HL-60 (cell line): ENCODE measurements at regions not wholly inside any gene's neighbourhood (a gene's known extent, or its start where the extent isn't known, plus 50 kb on each side); places are given as distances from the start of the nearest gene placed in this dataset.
A peak's percentile ranks its signal among the peaks of the same experiment; 100 is the strongest.

Experiments used
- DNase-seq, 2 experiments: peaks; one replicate each; pipeline ENCODE4 v3.0.0-alpha.2; 2010 to 2020; ENCODE audit warnings: low read depth in 1 of 2, low spot score in 1 of 2
- H3K27ac ChIP-seq: fragments of 250-450 bp; sonication (Bioruptor Pico); replicated peaks from 2 replicates; pipeline ENCODE4 v1.5.1; 2020; ENCODE audit warnings: mild to moderate bottlenecking, moderate library complexity
- H3K27me3 ChIP-seq: fragments of 250-450 bp; sonication (Bioruptor Pico); 2 replicates; pipeline ENCODE4 v1.5.1; 2021; ENCODE audit warnings: mild to moderate bottlenecking, moderate library complexity; ENCODE audit not compliant: insufficient read depth, poor library complexity, severe bottlenecking
- H3K4me3 ChIP-seq: replicated peaks from 2 replicates; pipeline ENCODE4 v1.5.1; 2011; ENCODE audit warnings: mild to moderate bottlenecking, control low read depth, low read length; ENCODE audit not compliant: insufficient read depth
- GABPA ChIP-seq: IDR thresholded peaks from 2 replicates; pipeline ENCODE4 v1.6.1; 2012; ENCODE audit warnings: low read depth
- POLR2AphosphoS5 ChIP-seq: IDR thresholded peaks from 2 replicates; pipeline ENCODE4 v1.6.1; 2012; ENCODE audit warnings: low read depth
- SPI1 ChIP-seq: IDR thresholded peaks from 2 replicates; pipeline ENCODE4 v1.6.1; 2012; ENCODE audit warnings: low read depth, mild to moderate bottlenecking, borderline replicate concordance
- TF ChIP-seq, protein P1 (sequence below): IDR thresholded peaks from one replicate; pipeline ENCODE4 v1.5.1; 2011; ENCODE audit warnings: low read length, control low read depth, inconsistent platforms; ENCODE audit not compliant: insufficient read depth
- TF ChIP-seq, protein P2 (sequence below): IDR thresholded peaks from 2 replicates; pipeline ENCODE4 v1.6.1; 2012; ENCODE audit warnings: low read depth; ENCODE audit not compliant: insufficient replicate concordance

DNA sequence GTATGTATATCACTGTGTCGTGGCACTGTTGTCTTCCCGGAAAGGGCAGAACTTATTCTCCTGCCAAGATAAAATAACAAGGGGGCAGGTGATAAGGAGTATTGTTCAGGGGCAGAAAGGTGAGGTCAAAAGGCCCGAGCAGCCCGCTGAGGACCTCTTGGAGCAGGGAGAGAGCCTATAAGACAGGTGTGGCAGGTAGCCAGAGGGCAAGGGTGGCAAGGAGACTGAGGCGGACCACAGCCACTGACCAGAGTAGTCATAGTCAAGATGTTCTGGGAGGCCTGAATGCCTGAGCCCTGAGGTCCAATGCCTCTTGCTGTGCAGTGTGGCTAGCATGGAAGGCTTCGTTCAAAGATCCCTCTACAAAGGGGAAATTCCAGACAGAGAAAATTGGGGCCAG lies 172.3 kb upstream of the CHRNA7 start:
- DNase-seq: no peak
- TF ChIP-seq, protein P1, sequence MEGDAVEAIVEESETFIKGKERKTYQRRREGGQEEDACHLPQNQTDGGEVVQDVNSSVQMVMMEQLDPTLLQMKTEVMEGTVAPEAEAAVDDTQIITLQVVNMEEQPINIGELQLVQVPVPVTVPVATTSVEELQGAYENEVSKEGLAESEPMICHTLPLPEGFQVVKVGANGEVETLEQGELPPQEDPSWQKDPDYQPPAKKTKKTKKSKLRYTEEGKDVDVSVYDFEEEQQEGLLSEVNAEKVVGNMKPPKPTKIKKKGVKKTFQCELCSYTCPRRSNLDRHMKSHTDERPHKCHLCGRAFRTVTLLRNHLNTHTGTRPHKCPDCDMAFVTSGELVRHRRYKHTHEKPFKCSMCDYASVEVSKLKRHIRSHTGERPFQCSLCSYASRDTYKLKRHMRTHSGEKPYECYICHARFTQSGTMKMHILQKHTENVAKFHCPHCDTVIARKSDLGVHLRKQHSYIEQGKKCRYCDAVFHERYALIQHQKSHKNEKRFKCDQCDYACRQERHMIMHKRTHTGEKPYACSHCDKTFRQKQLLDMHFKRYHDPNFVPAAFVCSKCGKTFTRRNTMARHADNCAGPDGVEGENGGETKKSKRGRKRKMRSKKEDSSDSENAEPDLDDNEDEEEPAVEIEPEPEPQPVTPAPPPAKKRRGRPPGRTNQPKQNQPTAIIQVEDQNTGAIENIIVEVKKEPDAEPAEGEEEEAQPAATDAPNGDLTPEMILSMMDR: no peak
- TF ChIP-seq, protein P2, sequence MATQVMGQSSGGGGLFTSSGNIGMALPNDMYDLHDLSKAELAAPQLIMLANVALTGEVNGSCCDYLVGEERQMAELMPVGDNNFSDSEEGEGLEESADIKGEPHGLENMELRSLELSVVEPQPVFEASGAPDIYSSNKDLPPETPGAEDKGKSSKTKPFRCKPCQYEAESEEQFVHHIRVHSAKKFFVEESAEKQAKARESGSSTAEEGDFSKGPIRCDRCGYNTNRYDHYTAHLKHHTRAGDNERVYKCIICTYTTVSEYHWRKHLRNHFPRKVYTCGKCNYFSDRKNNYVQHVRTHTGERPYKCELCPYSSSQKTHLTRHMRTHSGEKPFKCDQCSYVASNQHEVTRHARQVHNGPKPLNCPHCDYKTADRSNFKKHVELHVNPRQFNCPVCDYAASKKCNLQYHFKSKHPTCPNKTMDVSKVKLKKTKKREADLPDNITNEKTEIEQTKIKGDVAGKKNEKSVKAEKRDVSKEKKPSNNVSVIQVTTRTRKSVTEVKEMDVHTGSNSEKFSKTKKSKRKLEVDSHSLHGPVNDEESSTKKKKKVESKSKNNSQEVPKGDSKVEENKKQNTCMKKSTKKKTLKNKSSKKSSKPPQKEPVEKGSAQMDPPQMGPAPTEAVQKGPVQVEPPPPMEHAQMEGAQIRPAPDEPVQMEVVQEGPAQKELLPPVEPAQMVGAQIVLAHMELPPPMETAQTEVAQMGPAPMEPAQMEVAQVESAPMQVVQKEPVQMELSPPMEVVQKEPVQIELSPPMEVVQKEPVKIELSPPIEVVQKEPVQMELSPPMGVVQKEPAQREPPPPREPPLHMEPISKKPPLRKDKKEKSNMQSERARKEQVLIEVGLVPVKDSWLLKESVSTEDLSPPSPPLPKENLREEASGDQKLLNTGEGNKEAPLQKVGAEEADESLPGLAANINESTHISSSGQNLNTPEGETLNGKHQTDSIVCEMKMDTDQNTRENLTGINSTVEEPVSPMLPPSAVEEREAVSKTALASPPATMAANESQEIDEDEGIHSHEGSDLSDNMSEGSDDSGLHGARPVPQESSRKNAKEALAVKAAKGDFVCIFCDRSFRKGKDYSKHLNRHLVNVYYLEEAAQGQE: no peak
- no peak for TF ChIP-seq SPI1
- TF ChIP-seq GABPA: no peak
- no peak for TF ChIP-seq POLR2AphosphoS5
- Histone ChIP-seq H3K4me3 (no peak overlapping the region), H3K27me3 (no peaks in the 10 kb centered on the region), H3K27ac (no peak overlapping the region)

DNA sequence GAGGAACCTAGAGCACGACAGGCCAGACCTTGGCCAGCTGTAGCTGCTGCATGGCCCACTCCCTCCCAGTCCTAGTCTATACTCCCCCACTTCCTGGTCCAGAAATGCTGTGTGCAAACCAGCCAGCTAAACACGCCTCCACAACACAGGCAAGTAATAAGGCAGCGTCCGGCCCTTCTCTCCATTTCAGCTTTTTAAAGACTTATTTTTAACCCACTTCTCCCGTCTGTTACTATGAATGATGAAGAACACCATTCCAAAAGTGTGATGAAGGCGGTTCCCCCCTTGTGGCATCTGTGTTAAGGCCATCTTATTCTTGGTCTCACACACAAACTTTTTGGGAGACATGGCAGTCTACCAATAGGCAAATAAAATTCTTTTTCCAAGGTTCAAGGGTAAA lies 164.1 kb upstream of the CHRNA7 start:
- no peak for DNase-seq
- H3K27ac ChIP-seq: no peak overlapping the region
- peaks cover 8% of the 10 kb centered on the region for H3K27me3 ChIP-seq
- no peak overlapping the region for H3K4me3 ChIP-seq
- TF ChIP-seq POLR2AphosphoS5: no peak
- TF ChIP-seq, protein P1: no peak
- no peak for TF ChIP-seq GABPA
- TF ChIP-seq, protein P2: no peak
- no peak for TF ChIP-seq SPI1

DNA sequence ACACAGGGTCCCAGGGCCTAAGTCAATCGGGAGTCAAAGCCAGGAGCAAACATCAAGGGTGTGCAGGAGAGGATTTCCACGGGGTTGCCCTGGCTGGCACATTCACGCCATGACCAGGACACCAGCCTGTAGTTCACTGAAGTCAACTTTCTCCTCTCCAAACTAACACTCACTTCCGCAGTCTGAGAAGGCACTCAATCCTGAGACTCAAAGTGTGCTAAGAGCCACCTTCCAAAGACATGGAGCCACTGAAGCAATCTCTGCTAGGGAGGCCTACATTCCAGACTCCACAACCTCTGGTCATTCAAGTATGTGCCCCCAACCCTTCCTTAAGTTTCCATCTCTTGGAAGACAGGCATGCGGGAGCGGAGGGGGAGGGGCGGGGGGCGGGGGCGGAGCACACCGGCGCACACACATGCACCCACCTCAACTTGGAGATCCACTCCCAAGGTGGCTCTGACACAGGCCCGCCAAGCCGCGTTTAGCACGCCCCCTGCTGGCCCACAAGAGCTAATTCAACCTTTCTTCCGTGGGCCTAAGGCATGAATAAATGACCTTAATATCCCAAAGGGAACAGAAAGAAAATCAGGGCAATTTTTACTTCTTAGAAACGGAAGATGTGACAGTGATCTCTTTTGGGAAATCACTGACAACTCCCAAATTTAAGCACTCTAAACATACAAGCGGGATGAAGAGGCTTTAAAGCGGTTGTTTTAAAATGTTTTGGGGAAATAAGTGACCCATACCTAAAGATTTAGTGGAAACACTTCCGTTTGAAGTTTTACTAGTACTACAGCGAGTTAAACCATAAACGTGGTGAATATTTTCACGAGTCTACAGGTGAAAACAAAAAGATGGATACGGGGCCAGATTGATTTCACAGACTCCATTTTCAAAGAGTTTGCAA lies 162.5 kb upstream of the CHRNA7 start:
- TF ChIP-seq SPI1 (no peak), GABPA (no peak), POLR2AphosphoS5 (no peak)
- TF ChIP-seq, protein P2: no peak
- TF ChIP-seq, protein P1: peak; percentile 66
- no peak overlapping the region for H3K27ac ChIP-seq
- peak; percentile 17 to 40 for DNase-seq

More for the DNA sequence above, 162.5 kb upstream of the CHRNA7 start:
- peaks cover 8% of the 10 kb centered on the region for H3K27me3 ChIP-seq
- H3K4me3 ChIP-seq: no peak overlapping the region
